GM21737 (cell line): ENCODE measurements at regions not wholly inside any gene's neighbourhood (a gene's known extent, or its start where the extent isn't known, plus 50 kb on each side); places are given as distances from the start of the nearest gene placed in this dataset.
"Not testable (repeated sequence)": the region's sequence is repeated elsewhere in the genome, so short reads cannot be mapped to it uniquely, and the experiment has no call there.

Source experiments
- ATAC-seq: cut with Tn5 transposase; IDR thresholded peaks from one replicate; pipeline ENCODE4 v1.9.1; 2021; ENCODE audit warnings: mild to moderate bottlenecking, moderate library complexity; ENCODE audit not compliant: unreplicated experiment

GRCh38 chr6:4510317-4510716, 265.9 kb upstream of the CDYL start:
- no peak for ATAC-seq

GRCh38 chr6:4509506-4509905, 266.7 kb upstream of the CDYL start:
- ATAC-seq, result no peak

GRCh38 chr6:4506792-4507191, 269.4 kb upstream of the CDYL start:
- ATAC-seq, result no peak

- no peak for ATAC-seq
Measured at GRCh38 chr6:4506223-4506622, 270.0 kb upstream of the CDYL start.

- ATAC-seq, result no peak
Measured at GRCh38 chr6:4504700-4505099, 271.5 kb upstream of the CDYL start.

GRCh38 chr6:4503700-4504099, 272.5 kb upstream of the CDYL start:
- no peak for ATAC-seq

- no peak for ATAC-seq
Measured at GRCh38 chr6:4496284-4496683, 279.9 kb upstream of the CDYL start.

GRCh38 chr6:4491501-4492260, 284.5 kb upstream of the CDYL start:
- no peak for ATAC-seq

- no peak for ATAC-seq
Measured at GRCh38 chr6:4489538-4489937, 286.7 kb upstream of the CDYL start.

GRCh38 chr6:4488389-4488788, 287.8 kb upstream of the CDYL start:
- ATAC-seq, result no peak

- no peak for ATAC-seq
Measured at GRCh38 chr6:4487538-4487937, 288.7 kb upstream of the CDYL start.

- ATAC-seq, result no peak
Measured at GRCh38 chr6:4486568-4487315, 289.5 kb upstream of the CDYL start.

- ATAC-seq, result no peak
Measured at GRCh38 chr6:4485735-4486134, 290.5 kb upstream of the CDYL start.

- no peak for ATAC-seq
Measured at GRCh38 chr6:4482461-4482860, 293.7 kb upstream of the CDYL start.

- ATAC-seq, result no peak
Measured at GRCh38 chr6:4480788-4481735, 295.1 kb upstream of the CDYL start.

GRCh38 chr6:4478098-4478497, 298.1 kb upstream of the CDYL start:
- no peak for ATAC-seq

- ATAC-seq, result no peak
Measured at GRCh38 chr6:4474810-4475209, 301.4 kb upstream of the CDYL start.

- ATAC-seq, result no peak
Measured at GRCh38 chr6:4472969-4473642, 303.1 kb upstream of the CDYL start.

- ATAC-seq, result no peak
Measured at GRCh38 chr6:4472222-4472621, 304.0 kb upstream of the CDYL start.

GRCh38 chr6:4471515-4471914, 304.7 kb upstream of the CDYL start:
- not testable (repeated sequence) for ATAC-seq

GRCh38 chr6:4470698-4471210, 305.4 kb upstream of the CDYL start:
- ATAC-seq, result no peak
